ENCODE measurements at regions not wholly inside any gene's neighbourhood (a gene's known extent, or its start where the extent isn't known, plus 50 kb on each side); places are given as distances from the start of the nearest gene placed in this dataset.
A peak's percentile ranks its signal among the peaks of the same experiment; 100 is the strongest.

DNA sequence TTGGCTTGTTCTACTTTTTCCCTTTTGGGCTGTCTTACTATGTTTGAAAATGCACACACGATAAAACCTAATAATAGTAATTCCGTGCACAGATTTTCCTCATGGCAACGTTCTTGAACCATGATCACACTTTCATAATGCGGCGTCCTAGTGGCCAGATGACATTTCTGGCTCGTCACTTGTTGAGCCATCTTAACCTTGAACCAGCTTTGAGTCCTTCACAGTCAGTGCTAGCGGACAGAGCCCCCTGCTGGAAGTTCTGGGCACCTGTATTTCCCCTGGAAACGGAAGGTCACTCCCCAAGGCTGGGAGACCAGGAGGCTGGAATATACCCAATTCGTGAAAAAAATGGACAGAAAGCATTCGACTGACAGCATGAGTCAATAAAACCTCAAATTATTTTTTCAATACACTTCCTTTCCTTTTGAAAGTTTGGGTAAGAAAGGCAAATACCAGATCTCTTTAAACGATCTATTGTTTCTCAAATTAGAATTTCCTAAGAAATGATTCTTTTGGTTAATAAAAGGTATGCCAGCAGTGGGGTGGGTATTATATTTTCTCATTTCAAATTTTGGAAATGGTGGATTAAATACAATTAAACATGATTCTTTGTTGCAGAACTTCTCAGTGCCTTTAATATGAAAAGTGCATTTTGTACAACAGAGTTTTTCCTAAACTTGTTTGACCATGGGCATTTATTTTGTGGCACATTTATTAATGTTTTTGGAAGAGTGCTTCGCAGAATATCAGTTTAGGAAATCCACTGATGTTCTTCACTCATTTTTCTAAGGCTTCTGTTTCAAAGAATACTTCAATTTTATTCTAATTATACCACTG is 542.3 kb downstream of the QKI start:
- H3K27me3 ChIP-seq, result no peaks in the 10 kb centered on the region
- H3K9me3 ChIP-seq, result no peaks in the 10 kb centered on the region
- no peaks in the 10 kb centered on the region for H3K4me1 ChIP-seq
- DNase-seq (peak; percentile 81), ATAC-seq (peak; percentile 98)
- no peak overlapping the region for H3K27ac ChIP-seq
- intact Hi-C loops (cut with DNase I), result loop anchor here (5.0 to 10.0 kb wide), 2 partner anchors 532 to 774 kb away; no protein-coding TSS in a partner anchor
- no peaks in the 10 kb centered on the region for H3K36me3 ChIP-seq
- TF ChIP-seq, protein P1, sequence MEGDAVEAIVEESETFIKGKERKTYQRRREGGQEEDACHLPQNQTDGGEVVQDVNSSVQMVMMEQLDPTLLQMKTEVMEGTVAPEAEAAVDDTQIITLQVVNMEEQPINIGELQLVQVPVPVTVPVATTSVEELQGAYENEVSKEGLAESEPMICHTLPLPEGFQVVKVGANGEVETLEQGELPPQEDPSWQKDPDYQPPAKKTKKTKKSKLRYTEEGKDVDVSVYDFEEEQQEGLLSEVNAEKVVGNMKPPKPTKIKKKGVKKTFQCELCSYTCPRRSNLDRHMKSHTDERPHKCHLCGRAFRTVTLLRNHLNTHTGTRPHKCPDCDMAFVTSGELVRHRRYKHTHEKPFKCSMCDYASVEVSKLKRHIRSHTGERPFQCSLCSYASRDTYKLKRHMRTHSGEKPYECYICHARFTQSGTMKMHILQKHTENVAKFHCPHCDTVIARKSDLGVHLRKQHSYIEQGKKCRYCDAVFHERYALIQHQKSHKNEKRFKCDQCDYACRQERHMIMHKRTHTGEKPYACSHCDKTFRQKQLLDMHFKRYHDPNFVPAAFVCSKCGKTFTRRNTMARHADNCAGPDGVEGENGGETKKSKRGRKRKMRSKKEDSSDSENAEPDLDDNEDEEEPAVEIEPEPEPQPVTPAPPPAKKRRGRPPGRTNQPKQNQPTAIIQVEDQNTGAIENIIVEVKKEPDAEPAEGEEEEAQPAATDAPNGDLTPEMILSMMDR (IDR thresholded peaks at IDR 0.05), result peak; percentile 87
- H3K4me3 ChIP-seq, result no peak overlapping the region

DNA sequence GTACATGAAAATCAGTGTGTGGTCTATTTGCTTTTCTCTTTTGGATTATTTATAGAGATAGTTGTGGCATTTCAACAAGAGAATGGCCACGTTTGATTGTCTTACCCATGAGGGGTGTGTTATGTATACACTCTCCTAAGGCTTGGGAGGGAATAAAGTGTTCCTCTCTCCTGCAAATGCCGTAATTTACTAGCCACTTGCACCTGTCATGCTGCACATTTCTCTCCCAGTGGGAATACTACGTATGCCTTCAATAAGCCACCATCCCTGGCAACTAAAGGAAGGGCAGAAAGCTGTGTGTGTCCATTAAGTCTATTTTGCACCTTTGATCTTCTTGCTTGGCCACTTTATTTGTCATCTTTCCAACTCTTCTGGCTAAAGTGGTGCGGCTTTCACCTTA is 541.2 kb downstream of the QKI start:
- TF ChIP-seq, protein P1 (IDR thresholded peaks at IDR 0.05), result no peak
- H3K4me3 ChIP-seq, result no peak overlapping the region

DNA sequence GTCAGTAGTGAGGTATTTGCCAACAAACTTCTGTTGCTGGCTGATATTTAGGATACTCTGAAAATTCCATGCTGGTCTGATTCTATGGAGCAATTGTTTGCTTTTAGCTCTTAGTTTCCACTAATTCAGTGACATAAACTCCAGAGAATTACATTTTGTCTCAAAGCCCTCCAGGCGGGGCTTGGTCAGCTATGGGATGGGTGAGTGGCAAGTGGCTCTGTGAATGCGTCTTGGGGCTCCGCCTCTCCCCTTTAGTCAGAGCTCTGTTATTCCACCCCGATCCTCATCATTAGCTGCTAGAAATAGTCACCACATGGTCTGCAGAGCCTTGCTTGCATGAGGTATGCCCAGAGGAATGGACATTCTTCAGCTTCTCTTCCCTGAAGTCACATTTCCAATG is 540.6 kb downstream of the QKI start:
- Histone ChIP-seq H3K4me3 (no peak overlapping the region), H3K4me1 (no peaks in the 10 kb centered on the region), H3K9me3 (no peaks in the 10 kb centered on the region), H3K27ac (no peak overlapping the region), H3K36me3 (no peaks in the 10 kb centered on the region), H3K27me3 (no peaks in the 10 kb centered on the region)
- peak; percentile 11 for ATAC-seq
- TF ChIP-seq, protein P1 (IDR thresholded peaks at IDR 0.05), result no peak
- intact Hi-C loops (cut with DNase I), result loop anchor here (5.0 to 10.0 kb wide), 2 partner anchors 530 to 773 kb away; no protein-coding TSS in a partner anchor
- DNase-seq, result no peak

More for the DNA sequence above, 541.2 kb downstream of the QKI start:
- no peaks in the 10 kb centered on the region for H3K9me3 ChIP-seq
- intact Hi-C loops (cut with DNase I), result loop anchor here (5.0 to 10.0 kb wide), 2 partner anchors 531 to 773 kb away; no protein-coding TSS in a partner anchor
- H3K36me3 ChIP-seq, result no peaks in the 10 kb centered on the region
- DNase-seq, result no peak
- H3K4me1 ChIP-seq, result no peaks in the 10 kb centered on the region
- no peak for ATAC-seq
- no peak overlapping the region for H3K27ac ChIP-seq
- H3K27me3 ChIP-seq, result no peaks in the 10 kb centered on the region

DNA sequence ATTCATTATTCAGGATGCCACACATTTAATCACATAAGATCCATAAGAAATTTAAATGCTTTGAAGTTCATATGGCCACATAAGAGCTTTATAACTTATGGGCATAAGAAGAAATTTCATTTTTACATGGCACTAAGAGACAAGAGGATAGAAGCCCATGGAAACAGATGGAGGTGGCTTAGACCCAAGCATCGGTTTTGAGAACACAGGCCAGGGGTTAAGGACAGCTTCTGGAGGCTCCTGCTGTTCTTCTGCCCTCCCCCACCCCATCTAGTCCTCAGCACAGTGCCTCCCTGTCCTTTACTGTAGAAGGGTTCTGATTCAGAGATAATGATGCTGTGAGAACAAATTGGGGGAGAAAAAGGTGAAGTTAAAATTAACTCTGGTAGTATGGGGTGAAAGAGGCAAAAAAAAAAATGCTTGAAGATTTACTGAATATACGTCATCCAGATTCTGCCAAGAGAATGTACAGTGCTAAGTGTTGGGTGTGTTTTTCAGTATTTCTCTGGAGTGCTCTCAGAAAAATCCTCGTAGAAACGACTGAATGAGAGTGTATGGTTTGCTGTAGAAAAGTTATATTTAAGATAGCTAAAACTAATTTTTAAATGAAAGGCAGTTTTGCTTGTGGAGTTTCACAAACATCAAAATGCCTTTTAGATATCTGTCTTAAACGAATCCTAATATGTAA is 539.7 kb downstream of the QKI start:
- DNase-seq (no peak), ATAC-seq (no peak)
- Histone ChIP-seq H3K36me3 (no peaks in the 10 kb centered on the region), H3K4me3 (no peak overlapping the region), H3K4me1 (no peaks in the 10 kb centered on the region), H3K27ac (no peak overlapping the region), H3K27me3 (no peaks in the 10 kb centered on the region), H3K9me3 (no peaks in the 10 kb centered on the region)
- TF ChIP-seq, protein P1 (IDR thresholded peaks at IDR 0.05), result no peak
- intact Hi-C loops (cut with DNase I), result loop anchor here (10.0 kb wide), 1 partner anchor 529 kb away; no protein-coding TSS in a partner anchor

DNA sequence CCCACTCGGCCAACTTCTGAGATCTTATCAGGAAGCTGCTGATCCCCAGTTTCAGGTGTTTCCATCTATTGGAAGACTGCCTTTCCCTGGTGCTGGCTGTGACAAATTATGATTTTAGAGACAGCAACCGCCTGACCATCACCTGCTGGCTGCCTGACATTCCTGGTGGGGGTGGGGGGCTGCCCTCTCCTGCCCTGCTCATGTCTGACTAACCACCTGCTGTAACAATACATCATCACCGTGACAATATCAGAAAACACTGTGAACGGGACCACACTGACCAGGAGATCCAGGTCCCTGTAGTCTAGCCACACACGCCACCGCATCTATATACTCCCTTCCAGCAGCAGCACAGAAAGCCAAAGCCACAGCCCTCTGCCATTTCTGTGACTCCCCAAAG is 537.5 kb downstream of the QKI start:
- no peak for DNase-seq
- TF ChIP-seq, protein P1 (IDR thresholded peaks at IDR 0.05), result no peak
- ATAC-seq, result no peak
- Histone ChIP-seq H3K9me3 (no peaks in the 10 kb centered on the region), H3K27ac (no peak overlapping the region), H3K4me3 (no peak overlapping the region), H3K27me3 (no peaks in the 10 kb centered on the region), H3K4me1 (no peaks in the 10 kb centered on the region), H3K36me3 (no peaks in the 10 kb centered on the region)
- intact Hi-C loops (cut with DNase I), result loop anchor here (10.0 kb wide), 1 partner anchor 527 kb away; no protein-coding TSS in a partner anchor
